ENCODE measurements at regions not wholly inside any gene's neighbourhood (a gene's known extent, or its start where the extent isn't known, plus 50 kb on each side); places are given as distances from the start of the nearest gene placed in this dataset.

DNA sequence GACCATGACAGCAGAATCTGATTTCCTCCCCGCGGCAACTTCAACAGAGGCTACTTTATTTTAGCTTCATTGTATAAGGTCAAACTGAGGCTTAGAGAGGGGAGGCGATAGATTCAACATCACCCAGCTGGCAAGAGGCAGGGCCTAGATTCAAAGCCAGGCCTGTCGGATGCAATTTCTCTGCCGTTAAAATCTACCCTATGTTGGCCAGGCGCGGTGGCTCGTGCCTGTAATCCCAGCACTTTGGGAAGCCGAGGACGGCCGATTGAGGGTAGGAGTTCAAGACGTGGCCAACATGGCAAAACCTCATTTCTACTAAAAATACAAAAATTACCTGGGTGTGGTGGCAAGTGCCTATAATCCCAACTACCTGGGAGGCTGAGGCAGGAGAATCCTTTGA lies 182.2 kb downstream of the BCOR start:
- intact Hi-C loops (cut with micrococcal nuclease; ENCODE audit: unreplicated experiment): no loop called here
- H3K4me1 Mint-ChIP-seq (ENCODE audit: low read depth, unreplicated experiment): no peaks in the 10 kb centered on the region
- TF ChIP-seq, protein P1, sequence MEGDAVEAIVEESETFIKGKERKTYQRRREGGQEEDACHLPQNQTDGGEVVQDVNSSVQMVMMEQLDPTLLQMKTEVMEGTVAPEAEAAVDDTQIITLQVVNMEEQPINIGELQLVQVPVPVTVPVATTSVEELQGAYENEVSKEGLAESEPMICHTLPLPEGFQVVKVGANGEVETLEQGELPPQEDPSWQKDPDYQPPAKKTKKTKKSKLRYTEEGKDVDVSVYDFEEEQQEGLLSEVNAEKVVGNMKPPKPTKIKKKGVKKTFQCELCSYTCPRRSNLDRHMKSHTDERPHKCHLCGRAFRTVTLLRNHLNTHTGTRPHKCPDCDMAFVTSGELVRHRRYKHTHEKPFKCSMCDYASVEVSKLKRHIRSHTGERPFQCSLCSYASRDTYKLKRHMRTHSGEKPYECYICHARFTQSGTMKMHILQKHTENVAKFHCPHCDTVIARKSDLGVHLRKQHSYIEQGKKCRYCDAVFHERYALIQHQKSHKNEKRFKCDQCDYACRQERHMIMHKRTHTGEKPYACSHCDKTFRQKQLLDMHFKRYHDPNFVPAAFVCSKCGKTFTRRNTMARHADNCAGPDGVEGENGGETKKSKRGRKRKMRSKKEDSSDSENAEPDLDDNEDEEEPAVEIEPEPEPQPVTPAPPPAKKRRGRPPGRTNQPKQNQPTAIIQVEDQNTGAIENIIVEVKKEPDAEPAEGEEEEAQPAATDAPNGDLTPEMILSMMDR (IDR thresholded peaks at IDR 0.05; ENCODE audit: unreplicated experiment): no peak
- no peaks in the 10 kb centered on the region for H3K9me3 Mint-ChIP-seq (ENCODE audit: low read depth, unreplicated experiment)
- BruUV-seq (replicated peaks): no TSS peak
- DNase-seq: no peak
- no peaks in the 10 kb centered on the region for H3K27me3 Mint-ChIP-seq (ENCODE audit: unreplicated experiment)
- no peak overlapping the region for H3K4me3 Mint-ChIP-seq (ENCODE audit: low read depth, unreplicated experiment)
- H3K36me3 Mint-ChIP-seq (ENCODE audit: insufficient read depth, unreplicated experiment): no peaks in the 10 kb centered on the region
- no peak overlapping the region for H3K27ac Mint-ChIP-seq (ENCODE audit: unreplicated experiment)
- CTCF ChIA-PET: no interaction called here

GRCh38 chrX:39921838-39922237 lies 175.9 kb downstream of the BCOR start:
- H3K36me3 Mint-ChIP-seq (ENCODE audit: insufficient read depth, unreplicated experiment): no peaks in the 10 kb centered on the region
- H3K27ac Mint-ChIP-seq (ENCODE audit: unreplicated experiment): no peak overlapping the region
- BruUV-seq (replicated peaks): no TSS peak
- DNase-seq: no peak
- no peak overlapping the region for H3K4me3 Mint-ChIP-seq (ENCODE audit: low read depth, unreplicated experiment)
- H3K9me3 Mint-ChIP-seq (ENCODE audit: low read depth, unreplicated experiment): no peaks in the 10 kb centered on the region
- intact Hi-C loops (cut with micrococcal nuclease; ENCODE audit: unreplicated experiment): no loop called here
- TF ChIP-seq, protein P1 (IDR thresholded peaks at IDR 0.05; ENCODE audit: unreplicated experiment): no peak
- no peaks in the 10 kb centered on the region for H3K4me1 Mint-ChIP-seq (ENCODE audit: low read depth, unreplicated experiment)
- CTCF ChIA-PET: no interaction called here
- H3K27me3 Mint-ChIP-seq (ENCODE audit: unreplicated experiment): no peaks in the 10 kb centered on the region

DNA sequence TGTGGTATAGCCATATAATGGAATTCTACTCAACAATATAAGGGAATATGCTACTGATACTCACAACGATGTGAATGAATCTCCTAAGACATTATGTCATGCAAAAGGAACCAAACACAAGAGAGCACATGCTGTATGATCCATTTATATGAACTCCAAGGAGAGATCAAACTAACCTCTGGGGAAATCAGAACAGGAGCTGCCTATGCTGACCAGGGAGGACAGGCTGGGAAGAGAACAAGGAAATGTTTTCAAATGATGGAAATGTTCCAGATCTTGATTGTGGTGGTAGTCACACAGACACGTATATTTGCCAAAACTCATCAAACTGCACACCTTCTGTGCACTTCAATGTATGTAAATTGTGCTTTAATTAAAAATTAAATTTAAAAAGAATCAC lies 175.3 kb downstream of the BCOR start:
- no TSS peak for BruUV-seq (replicated peaks)
- Mint-ChIP-seq H3K4me3 (ENCODE audit: low read depth, unreplicated experiment) (no peak overlapping the region), H3K27me3 (ENCODE audit: unreplicated experiment) (no peaks in the 10 kb centered on the region), H3K9me3 (ENCODE audit: low read depth, unreplicated experiment) (no peaks in the 10 kb centered on the region), H3K36me3 (ENCODE audit: insufficient read depth, unreplicated experiment) (no peaks in the 10 kb centered on the region), H3K4me1 (ENCODE audit: low read depth, unreplicated experiment) (no peaks in the 10 kb centered on the region), H3K27ac (ENCODE audit: unreplicated experiment) (no peak overlapping the region)
- intact Hi-C loops (cut with micrococcal nuclease; ENCODE audit: unreplicated experiment): no loop called here
- TF ChIP-seq, protein P1 (IDR thresholded peaks at IDR 0.05; ENCODE audit: unreplicated experiment): no peak
- CTCF ChIA-PET: no interaction called here
- DNase-seq: no peak

- DNase-seq: no peak
- H3K36me3 Mint-ChIP-seq (ENCODE audit: insufficient read depth, unreplicated experiment): no peaks in the 10 kb centered on the region
- CTCF ChIA-PET: interaction anchor here (0.5 kb wide), 1 partner anchor 1008 kb away, joined by 4 read pairs; no protein-coding TSS in a partner anchor
- TF ChIP-seq, protein P1 (IDR thresholded peaks at IDR 0.05; ENCODE audit: unreplicated experiment): no peak
- H3K27ac Mint-ChIP-seq (ENCODE audit: unreplicated experiment): no peak overlapping the region
- H3K4me3 Mint-ChIP-seq (ENCODE audit: low read depth, unreplicated experiment): no peak overlapping the region
- no peaks in the 10 kb centered on the region for H3K9me3 Mint-ChIP-seq (ENCODE audit: low read depth, unreplicated experiment)
- no TSS peak for BruUV-seq (replicated peaks)
- H3K27me3 Mint-ChIP-seq (ENCODE audit: unreplicated experiment): no peaks in the 10 kb centered on the region
- H3K4me1 Mint-ChIP-seq (ENCODE audit: low read depth, unreplicated experiment): no peaks in the 10 kb centered on the region
- intact Hi-C loops (cut with micrococcal nuclease; ENCODE audit: unreplicated experiment): no loop called here
Observed at GRCh38 chrX:39922926-39923325, 174.8 kb downstream of the BCOR start.

DNA sequence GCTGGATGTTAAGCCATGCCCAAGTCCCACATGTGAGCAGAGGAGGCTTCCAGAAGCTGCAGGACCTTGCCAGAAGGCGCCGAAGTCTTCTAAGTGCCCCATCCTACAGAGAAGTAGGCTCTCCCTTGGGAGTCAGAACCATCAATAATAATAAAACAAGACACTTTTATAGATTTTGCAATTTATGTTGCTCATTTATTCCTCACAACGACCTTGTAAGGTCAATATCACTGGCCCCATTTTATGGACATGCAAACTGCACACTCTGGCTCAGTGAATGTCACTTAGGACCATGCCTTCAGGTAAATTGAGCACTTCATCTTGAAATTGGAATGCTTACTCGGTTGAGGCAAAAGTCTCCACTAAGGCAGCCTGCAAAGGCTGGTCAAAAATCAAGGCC lies 170.4 kb downstream of the BCOR start:
- H3K4me1 Mint-ChIP-seq (ENCODE audit: low read depth, unreplicated experiment): peaks cover 16% of the 10 kb centered on the region

More for the DNA sequence above, 170.4 kb downstream of the BCOR start:
- intact Hi-C loops (cut with micrococcal nuclease; ENCODE audit: unreplicated experiment): no loop called here
- BruUV-seq (replicated peaks): no TSS peak
- Mint-ChIP-seq H3K36me3 (ENCODE audit: insufficient read depth, unreplicated experiment) (no peaks in the 10 kb centered on the region), H3K9me3 (ENCODE audit: low read depth, unreplicated experiment) (no peaks in the 10 kb centered on the region), H3K27me3 (ENCODE audit: unreplicated experiment) (no peaks in the 10 kb centered on the region), H3K4me3 (ENCODE audit: low read depth, unreplicated experiment) (no peak overlapping the region), H3K27ac (ENCODE audit: unreplicated experiment) (no peak overlapping the region)
- no peak for DNase-seq
- CTCF ChIA-PET: no interaction called here
- TF ChIP-seq, protein P1 (IDR thresholded peaks at IDR 0.05; ENCODE audit: unreplicated experiment): no peak

Data from Calu3 (cell line).